ENCODE measurements at regions not wholly inside any gene's neighbourhood (a gene's known extent, or its start where the extent isn't known, plus 50 kb on each side); places are given as distances from the start of the nearest gene placed in this dataset.

DNA sequence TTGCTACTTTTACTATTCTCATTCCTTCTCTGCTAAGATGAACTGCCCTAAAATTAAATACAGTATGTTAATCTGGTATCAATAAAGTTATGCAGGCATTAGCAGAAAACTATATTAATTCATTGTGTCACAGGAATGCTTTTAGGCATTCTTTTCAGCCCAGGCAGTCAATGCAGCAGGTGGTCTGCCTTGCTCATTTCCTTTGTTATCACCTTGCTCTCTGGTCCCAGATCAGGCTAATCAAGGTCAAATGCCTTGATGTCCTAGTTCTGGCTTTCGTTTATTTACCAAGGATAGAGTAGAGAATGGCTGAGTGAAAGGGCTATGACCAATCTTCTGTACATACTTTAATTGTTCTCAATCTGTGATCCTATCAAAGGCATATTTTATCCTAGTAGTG lies 1023.6 kb downstream of the TMEM182 start:
- TF ChIP-seq, protein P1, sequence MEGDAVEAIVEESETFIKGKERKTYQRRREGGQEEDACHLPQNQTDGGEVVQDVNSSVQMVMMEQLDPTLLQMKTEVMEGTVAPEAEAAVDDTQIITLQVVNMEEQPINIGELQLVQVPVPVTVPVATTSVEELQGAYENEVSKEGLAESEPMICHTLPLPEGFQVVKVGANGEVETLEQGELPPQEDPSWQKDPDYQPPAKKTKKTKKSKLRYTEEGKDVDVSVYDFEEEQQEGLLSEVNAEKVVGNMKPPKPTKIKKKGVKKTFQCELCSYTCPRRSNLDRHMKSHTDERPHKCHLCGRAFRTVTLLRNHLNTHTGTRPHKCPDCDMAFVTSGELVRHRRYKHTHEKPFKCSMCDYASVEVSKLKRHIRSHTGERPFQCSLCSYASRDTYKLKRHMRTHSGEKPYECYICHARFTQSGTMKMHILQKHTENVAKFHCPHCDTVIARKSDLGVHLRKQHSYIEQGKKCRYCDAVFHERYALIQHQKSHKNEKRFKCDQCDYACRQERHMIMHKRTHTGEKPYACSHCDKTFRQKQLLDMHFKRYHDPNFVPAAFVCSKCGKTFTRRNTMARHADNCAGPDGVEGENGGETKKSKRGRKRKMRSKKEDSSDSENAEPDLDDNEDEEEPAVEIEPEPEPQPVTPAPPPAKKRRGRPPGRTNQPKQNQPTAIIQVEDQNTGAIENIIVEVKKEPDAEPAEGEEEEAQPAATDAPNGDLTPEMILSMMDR (IDR thresholded peaks at IDR 0.05): no peak
- no peak for TF ChIP-seq POLR2A (IDR thresholded peaks at IDR 0.05)
- WGBS, 4 donors: 13 to 23% (median 21%) methylated on average over 1 of the region's 1 CpG

DNA sequence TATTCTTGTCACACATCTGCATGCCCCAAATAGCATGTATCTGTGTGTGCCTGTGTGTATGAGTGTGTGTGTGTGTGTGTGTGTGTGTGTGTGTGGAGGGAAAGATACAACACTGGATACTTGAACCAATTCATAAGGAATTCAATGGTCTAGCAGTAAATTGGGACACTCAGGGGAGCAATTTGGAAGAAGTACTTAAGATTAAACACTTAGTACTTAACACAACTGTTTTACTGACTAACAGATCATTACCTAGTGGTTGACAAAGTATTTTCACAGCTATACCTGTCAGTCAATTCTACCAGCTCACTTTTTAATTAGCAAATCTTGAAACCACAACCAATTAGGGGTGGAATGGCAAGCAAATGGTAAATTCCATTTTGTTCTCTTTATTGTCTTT lies 1024.1 kb downstream of the TMEM182 start:
- intact Hi-C loops (cut with DNase I): no loop called here

More for the DNA sequence above, 1023.6 kb downstream of the TMEM182 start:
- ATAC-seq (no peak), DNase-seq (no peak)
- intact Hi-C loops (cut with DNase I): no loop called here
- Histone ChIP-seq H3K27me3 (no peaks in the 10 kb centered on the region), H3K4me3 (no peak overlapping the region), H3K36me3 (no peaks in the 10 kb centered on the region), H3K9me3 (no peaks in the 10 kb centered on the region), H3K27ac (no peak overlapping the region), H3K4me1 (peaks cover 0 to 6% (median 0%) of the 10 kb centered on the region in 12 donors)

DNA sequence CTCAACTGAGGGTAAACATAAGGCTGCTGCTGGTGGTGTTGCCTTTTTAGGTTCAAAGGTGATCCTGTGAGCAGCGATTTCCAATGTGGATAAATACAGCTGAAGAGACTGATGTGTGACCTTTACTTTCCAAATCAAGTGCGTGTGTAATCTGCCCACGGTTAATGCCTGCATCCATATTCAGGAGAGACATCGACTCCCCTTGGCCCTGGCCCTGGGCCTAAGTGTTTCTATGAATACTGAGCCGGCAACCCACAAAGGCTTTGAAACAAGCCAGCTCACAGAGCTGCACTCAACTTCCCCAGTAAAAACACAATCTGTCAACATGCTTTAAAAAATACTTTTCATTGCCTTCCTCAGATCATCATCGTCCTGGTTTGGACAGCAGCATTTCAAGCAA lies 1026.6 kb downstream of the TMEM182 start:
- DNase-seq: peak in 2 of 5 donors; percentile 6 to 26
- Histone ChIP-seq H3K4me1 (peaks cover 0 to 6% (median 0%) of the 10 kb centered on the region in 12 donors), H3K27ac (no peak overlapping the region), H3K27me3 (no peaks in the 10 kb centered on the region), H3K9me3 (no peaks in the 10 kb centered on the region), H3K36me3 (no peaks in the 10 kb centered on the region), H3K4me3 (no peak overlapping the region)
- TF ChIP-seq, protein P1 (IDR thresholded peaks at IDR 0.05): no peak
- no peak for TF ChIP-seq POLR2A (IDR thresholded peaks at IDR 0.05)
- WGBS, 4 donors: 18 to 21% (median 20%) methylated on average over 6 of the region's 6 CpGs
- peak in 2 of 4 donors; percentile 51 to 53 for ATAC-seq
- intact Hi-C loops (cut with DNase I): no loop called here

More for the DNA sequence above, 1024.1 kb downstream of the TMEM182 start:
- no peak for DNase-seq
- TF ChIP-seq, protein P1 (IDR thresholded peaks at IDR 0.05): no peak
- no peak for TF ChIP-seq POLR2A (IDR thresholded peaks at IDR 0.05)
- H3K36me3 ChIP-seq: no peaks in the 10 kb centered on the region
- no peaks in the 10 kb centered on the region for H3K27me3 ChIP-seq
- no peak for ATAC-seq
- H3K27ac ChIP-seq: no peak overlapping the region
- no peaks in the 10 kb centered on the region for H3K9me3 ChIP-seq
- H3K4me3 ChIP-seq: no peak overlapping the region
- H3K4me1 ChIP-seq: peaks cover 0 to 6% (median 0%) of the 10 kb centered on the region in 12 donors

DNA sequence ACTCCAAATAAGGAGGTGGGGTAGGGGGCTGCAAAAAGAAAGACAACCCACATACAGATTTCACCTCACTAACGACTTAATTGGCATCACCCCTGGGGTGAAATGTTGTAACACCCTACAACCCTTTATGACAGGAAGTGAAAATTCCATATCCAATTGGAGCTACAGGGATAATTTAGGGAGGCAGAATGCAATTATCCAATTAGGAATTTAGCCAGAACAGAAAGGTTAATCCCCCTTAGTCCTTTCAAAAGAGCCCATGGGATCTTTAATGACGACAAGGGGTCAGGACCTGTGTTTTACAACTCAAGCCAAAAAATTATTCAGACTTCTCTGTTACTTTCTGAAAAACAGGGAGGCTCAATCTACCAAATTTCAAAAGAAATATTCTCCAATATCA lies 1027.1 kb downstream of the TMEM182 start:
- intact Hi-C loops (cut with DNase I): no loop called here
- Histone ChIP-seq H3K4me3 (no peak overlapping the region), H3K36me3 (no peaks in the 10 kb centered on the region), H3K9me3 (no peaks in the 10 kb centered on the region), H3K27ac (no peak overlapping the region), H3K27me3 (no peaks in the 10 kb centered on the region), H3K4me1 (peaks cover 0 to 6% (median 0%) of the 10 kb centered on the region in 12 donors)
- ATAC-seq (no peak), DNase-seq (no peak)
- no peak for TF ChIP-seq POLR2A (IDR thresholded peaks at IDR 0.05)
- TF ChIP-seq, protein P1 (IDR thresholded peaks at IDR 0.05): no peak
- WGBS, 4 donors: 3 to 12% (median 8%) methylated on average over 2 of the region's 2 CpGs
